ENCODE measurements at regions not wholly inside any gene's neighbourhood (a gene's known extent, or its start where the extent isn't known, plus 50 kb on each side); places are given as distances from the start of the nearest gene placed in this dataset.

DNA sequence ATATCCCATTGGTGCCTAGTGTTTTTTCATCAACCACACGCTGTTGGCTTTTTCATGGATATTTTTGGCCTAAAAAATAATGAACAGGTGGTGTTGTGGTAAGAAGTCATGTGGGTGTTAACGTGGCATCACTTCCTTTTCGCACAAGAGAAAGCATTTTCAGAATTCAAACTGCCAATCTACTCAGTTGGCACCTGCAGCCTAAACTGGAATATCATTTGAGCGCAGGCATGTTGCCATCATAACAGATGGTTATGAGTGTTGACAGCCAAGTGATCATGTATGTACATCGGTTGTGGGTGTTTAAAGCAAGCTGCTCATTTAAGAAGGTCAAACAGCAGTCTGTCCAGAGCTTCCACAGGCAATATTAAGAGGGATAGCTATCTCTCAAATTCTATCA is 1963.0 kb downstream of the NCAM2 start:
- TF ChIP-seq, protein P1, sequence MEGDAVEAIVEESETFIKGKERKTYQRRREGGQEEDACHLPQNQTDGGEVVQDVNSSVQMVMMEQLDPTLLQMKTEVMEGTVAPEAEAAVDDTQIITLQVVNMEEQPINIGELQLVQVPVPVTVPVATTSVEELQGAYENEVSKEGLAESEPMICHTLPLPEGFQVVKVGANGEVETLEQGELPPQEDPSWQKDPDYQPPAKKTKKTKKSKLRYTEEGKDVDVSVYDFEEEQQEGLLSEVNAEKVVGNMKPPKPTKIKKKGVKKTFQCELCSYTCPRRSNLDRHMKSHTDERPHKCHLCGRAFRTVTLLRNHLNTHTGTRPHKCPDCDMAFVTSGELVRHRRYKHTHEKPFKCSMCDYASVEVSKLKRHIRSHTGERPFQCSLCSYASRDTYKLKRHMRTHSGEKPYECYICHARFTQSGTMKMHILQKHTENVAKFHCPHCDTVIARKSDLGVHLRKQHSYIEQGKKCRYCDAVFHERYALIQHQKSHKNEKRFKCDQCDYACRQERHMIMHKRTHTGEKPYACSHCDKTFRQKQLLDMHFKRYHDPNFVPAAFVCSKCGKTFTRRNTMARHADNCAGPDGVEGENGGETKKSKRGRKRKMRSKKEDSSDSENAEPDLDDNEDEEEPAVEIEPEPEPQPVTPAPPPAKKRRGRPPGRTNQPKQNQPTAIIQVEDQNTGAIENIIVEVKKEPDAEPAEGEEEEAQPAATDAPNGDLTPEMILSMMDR (IDR thresholded peaks at IDR 0.05; ENCODE audit: extremely low read depth, insufficient read depth, missing control alignments) = no peak
- in situ Hi-C loops (cut with MboI; ENCODE audit: low pct_unique_long_range_greater_than_20kb, low sequenced_read_pairs, unreplicated experiment) = no loop called here
- DNase-seq (ENCODE audit: low spot score) = no peak

DNA sequence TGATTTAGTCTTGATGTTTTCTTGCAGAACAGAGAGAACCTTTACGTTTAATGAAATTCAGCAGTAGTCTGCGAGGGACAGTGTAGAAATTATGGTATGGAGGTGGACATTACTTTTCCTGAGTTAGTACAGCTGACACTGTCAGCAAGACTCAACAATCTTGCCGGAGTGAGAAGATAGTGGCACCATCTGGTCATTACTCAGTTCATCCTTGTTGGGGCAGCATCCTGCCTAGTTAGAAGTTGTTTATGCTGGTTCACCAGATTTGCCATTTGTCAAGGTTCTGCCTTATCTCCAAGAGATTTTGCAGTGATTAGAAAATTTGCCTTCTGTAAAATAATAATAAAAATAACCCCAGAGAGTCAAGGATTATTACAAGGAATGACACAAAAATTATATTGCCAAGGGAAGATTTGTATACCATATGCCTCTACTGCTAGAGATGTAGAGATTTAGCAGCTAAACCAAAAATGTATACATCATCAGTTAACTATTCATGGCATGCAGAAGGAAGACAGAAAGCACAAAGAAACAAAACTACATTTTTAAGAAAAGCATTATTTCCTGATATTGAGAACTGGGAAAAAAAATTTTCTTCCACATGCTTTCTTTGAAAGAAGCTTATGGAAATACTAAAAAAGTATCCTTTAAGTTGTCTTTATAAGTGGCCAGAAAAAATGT is 1967.4 kb downstream of the NCAM2 start:
- in situ Hi-C loops (cut with MboI; ENCODE audit: low pct_unique_long_range_greater_than_20kb, low sequenced_read_pairs, unreplicated experiment) = no loop called here
- TF ChIP-seq, protein P1 (IDR thresholded peaks at IDR 0.05; ENCODE audit: extremely low read depth, insufficient read depth, missing control alignments) = no peak

DNA sequence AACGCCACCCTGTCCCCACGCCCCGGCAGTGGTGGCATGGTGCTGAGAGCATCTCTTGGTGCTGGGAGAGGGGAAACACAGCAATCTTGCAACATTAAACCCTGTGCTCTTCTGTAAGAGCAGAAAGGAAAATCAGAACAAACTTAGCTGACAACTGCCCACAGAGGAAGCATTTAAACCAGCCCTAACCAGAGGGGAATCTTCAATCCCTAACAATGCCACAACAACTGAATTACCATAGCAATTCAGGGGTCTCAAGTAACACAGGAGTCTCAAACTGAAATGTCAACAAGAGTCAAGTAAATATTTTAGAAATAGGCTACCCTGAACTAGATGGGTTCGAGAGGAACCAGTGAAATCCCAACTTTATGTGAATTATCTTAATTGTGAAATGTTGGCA is 1983.6 kb downstream of the NCAM2 start:
- no peak for DNase-seq (ENCODE audit: low spot score)
- in situ Hi-C loops (cut with MboI; ENCODE audit: low pct_unique_long_range_greater_than_20kb, low sequenced_read_pairs, unreplicated experiment) = no loop called here
- TF ChIP-seq, protein P1 (IDR thresholded peaks at IDR 0.05; ENCODE audit: extremely low read depth, insufficient read depth, missing control alignments) = no peak

More for the DNA sequence above, 1967.4 kb downstream of the NCAM2 start:
- DNase-seq (ENCODE audit: low spot score) = no peak

GRCh38 chr21:22993144-22993543 is 1994.9 kb downstream of the NCAM2 start:
- TF ChIP-seq, protein P1 (IDR thresholded peaks at IDR 0.05; ENCODE audit: extremely low read depth, insufficient read depth, missing control alignments) = no peak
- no peak for DNase-seq (ENCODE audit: low spot score)
- in situ Hi-C loops (cut with MboI; ENCODE audit: low pct_unique_long_range_greater_than_20kb, low sequenced_read_pairs, unreplicated experiment) = no loop called here

GRCh38 chr21:22993822-22994574 is 1995.8 kb downstream of the NCAM2 start:
- in situ Hi-C loops (cut with MboI; ENCODE audit: low pct_unique_long_range_greater_than_20kb, low sequenced_read_pairs, unreplicated experiment) = no loop called here
- TF ChIP-seq, protein P1 (IDR thresholded peaks at IDR 0.05; ENCODE audit: extremely low read depth, insufficient read depth, missing control alignments) = no peak
- no peak for DNase-seq (ENCODE audit: low spot score)

DNA sequence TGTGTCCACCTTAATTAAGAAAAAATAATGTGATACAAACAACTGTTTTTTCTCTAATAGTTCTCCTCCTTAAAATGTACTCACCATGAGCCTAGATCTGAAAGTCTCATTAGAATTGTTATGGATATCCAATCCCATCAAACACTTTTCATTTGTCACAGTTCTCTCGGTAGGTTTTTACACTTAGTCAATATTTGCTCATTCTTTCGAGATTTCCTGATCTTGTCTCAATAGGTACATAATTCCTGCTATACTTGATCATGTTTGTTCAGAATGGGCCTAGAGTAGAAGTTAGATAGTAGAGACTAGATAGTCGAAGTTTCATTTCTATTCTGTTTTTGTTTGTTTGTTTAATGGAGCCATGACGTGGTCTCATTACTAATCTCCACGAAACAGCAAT is 2005.7 kb downstream of the NCAM2 start:
- in situ Hi-C loops (cut with MboI; ENCODE audit: low pct_unique_long_range_greater_than_20kb, low sequenced_read_pairs, unreplicated experiment) = no loop called here
- DNase-seq (ENCODE audit: low spot score) = no peak
- TF ChIP-seq, protein P1 (IDR thresholded peaks at IDR 0.05; ENCODE audit: extremely low read depth, insufficient read depth, missing control alignments) = no peak
